22Rv1 (cell line): ENCODE measurements at regions not wholly inside any gene's neighbourhood (a gene's known extent, or its start where the extent isn't known, plus 50 kb on each side); places are given as distances from the start of the nearest gene placed in this dataset.

Experiments
- CTCF ChIP-seq: fragments of 450-650 bp; IDR thresholded peaks from 2 replicates; pipeline ENCODE4 v1.5.1; 2017; ENCODE audit warnings: mild to moderate bottlenecking
- ZFX ChIP-seq: fragments of 450-650 bp; IDR thresholded peaks from 2 replicates; pipeline ENCODE4 v1.6.1; 2017; ENCODE audit warnings: antibody characterized with exemption, borderline replicate concordance

DNA sequence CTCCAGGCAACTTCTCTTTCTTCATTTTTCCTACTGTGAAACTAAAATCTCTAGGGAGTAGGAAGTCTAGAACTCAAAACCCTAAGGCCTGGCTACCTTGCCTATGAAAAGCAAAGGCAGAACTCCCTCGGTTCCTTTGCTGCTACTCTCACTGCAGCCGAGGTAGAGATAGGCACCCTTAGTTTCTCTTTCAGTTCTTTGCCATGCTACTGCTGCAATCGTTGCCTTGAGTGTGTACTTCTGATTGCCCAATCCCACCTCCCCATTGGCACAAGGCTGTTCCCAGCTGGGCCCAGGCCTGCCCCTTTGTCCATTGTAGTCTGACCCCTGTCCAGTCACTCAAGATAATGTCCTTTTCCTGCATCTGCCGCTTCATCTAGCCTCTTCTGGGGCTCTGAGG lies 92.3 kb upstream of the MRPS22 start:
- TF ChIP-seq CTCF: no peak
- no peak for TF ChIP-seq ZFX
